Adrenal gland (tissue), 9 donors: ENCODE measurements at regions not wholly inside any gene's neighbourhood (a gene's known extent, or its start where the extent isn't known, plus 50 kb on each side); places are given as distances from the start of the nearest gene placed in this dataset.

Source experiments
- DNase-seq, 7 donors: peaks; one replicate each; pipeline ENCODE4 v3.0.0-alpha.2; 2019 to 2020
- H3K27ac ChIP-seq, 5 donors: fragments of 200-600 bp; sonication (generic) in 4 of 5; 1 replicate in 3 of 5; 2 replicates in 2 of 5; pipeline versions ENCODE4 v1.5.1 to v1.8.0; 2016 to 2020; ENCODE audit warnings: mild to moderate bottlenecking in 1 of 5
- H3K27me3 ChIP-seq: fragments of 200-600 bp; 2 replicates; pipeline ENCODE4 v1.8.0; 2021
- H3K36me3 ChIP-seq, 2 donors: fragments of 200-600 bp; replicated peaks in 1 of 2; 1 replicate in 1 of 2; 2 replicates in 1 of 2; pipeline versions ENCODE4 v1.5.1 to v1.8.0; 2018 to 2022
- H3K4me1 ChIP-seq, 2 donors: fragments of 200-600 bp; replicated peaks in 1 of 2; 1 replicate in 1 of 2; 2 replicates in 1 of 2; pipeline versions ENCODE4 v1.5.1 to v1.8.0; 2018 to 2021
- H3K4me3 ChIP-seq, 4 donors: fragments of 200-600 bp; sonication (generic) in 3 of 4; one replicate each; pipeline ENCODE4 v1.5.1; 2016 to 2018
- H3K9me3 ChIP-seq, 3 donors: fragments of 200-600 bp; sonication (generic) in 1 of 3; replicated peaks in 1 of 3; 1 replicate in 2 of 3; 2 replicates in 1 of 3; pipeline versions ENCODE4 v1.5.1 to v1.8.0; 2016 to 2021
- CTCF ChIP-seq, 6 experiments: fragments of 450-650 bp in 4 of 6; fragments of 200-600 bp in 2 of 6; sonication (generic) in 1 of 6; IDR thresholded peaks; 1 replicate in 5 of 6; 2 replicates in 1 of 6; pipeline versions ENCODE4 v1.5.1 to v1.8.0; 2016 to 2021; ENCODE audit warnings: antibody characterized with exemption in 6 of 6, mild to moderate bottlenecking in 2 of 6, moderate library complexity in 1 of 6
- POLR2A ChIP-seq, 2 donors: fragments of 450-650 bp; IDR thresholded peaks; one replicate each; pipeline ENCODE4 v1.6.1; 2017; ENCODE audit warnings: antibody characterized with exemption in 2 of 2, mild to moderate bottlenecking in 2 of 2, moderate library complexity in 1 of 2
- WGBS, 4 donors: extraction: QIAGEN DNeasy Blood & Tissue Kit in 2 of 4; methylation state at CpG; one replicate each; pipeline versions ENCODE4 v1.1.5 to v1.1.7; 2013 to 2017; 5-methylcytosine and 5-hydroxymethylcytosine counted together
- intact Hi-C, 2 donors: fragments of 100-400 bp; cut with DNase I; formaldehyde crosslinking; loops; one replicate each; pipeline versions ENCODE4 v1.14.1 to v1.15.0; 2022 to 2023
- donor health status: healthy with polysubstance abuse.
- donor health status: Bipolar disorder and iron deficiency.
- donor health status: DM: yes; HTN: yes; CAD: no.
- donor health status: DM: no; HTN: no; CAD: no.
- donor health status: DM: no; HTN: no; CAD: no.

- Histone ChIP-seq H3K36me3 (no peaks in the 10 kb centered on the region), H3K27ac (no peak overlapping the region), H3K4me1 (no peaks in the 10 kb centered on the region), H3K9me3 (no peaks in the 10 kb centered on the region), H3K4me3 (no peak overlapping the region), H3K27me3 (no peaks in the 10 kb centered on the region)
- intact Hi-C loops = no loop called here
- TF ChIP-seq POLR2A (IDR thresholded peaks at IDR 0.05) (no peak), CTCF (IDR thresholded peaks at IDR 0.05) (no peak)
- no peak for DNase-seq
- 73 to 88% (median 77%) methylated on average over 1 of the region's 1 CpG for WGBS, 4 donors
Measured at GRCh38 chr4:66193487-66193886, 523.2 kb upstream of the EPHA5 start.

DNA sequence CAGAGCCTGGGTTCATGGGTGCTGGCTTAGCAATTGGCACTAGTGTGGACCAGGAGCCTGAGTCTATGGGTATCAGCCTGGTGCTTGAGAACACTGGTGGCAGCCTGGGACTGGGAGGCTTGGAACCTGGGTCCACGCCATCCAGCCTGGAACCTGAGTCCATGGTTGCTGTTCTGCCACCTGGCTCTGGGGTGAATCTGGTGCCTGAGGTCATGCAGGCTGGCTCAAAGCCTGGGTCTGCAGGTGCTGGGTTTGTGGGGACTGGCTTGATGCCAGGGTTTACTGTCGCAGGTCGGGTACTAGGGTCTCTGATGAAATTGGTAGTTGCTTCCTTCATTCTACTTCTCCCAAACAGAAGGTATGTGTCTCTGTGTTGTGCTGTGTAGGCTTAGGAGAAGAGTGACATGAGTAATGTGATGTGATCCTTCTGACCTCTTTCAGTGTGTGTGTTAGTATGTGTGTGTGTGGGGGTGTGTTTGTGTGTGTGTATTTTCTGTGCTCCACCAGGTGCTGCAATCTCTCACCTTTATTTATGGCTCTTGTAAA lies 517.0 kb upstream of the EPHA5 start:
- H3K27me3 ChIP-seq = no peaks in the 10 kb centered on the region
- H3K36me3 ChIP-seq = no peaks in the 10 kb centered on the region
- TF ChIP-seq POLR2A (IDR thresholded peaks at IDR 0.05) (no peak), CTCF (IDR thresholded peaks at IDR 0.05) (no peak)
- H3K4me1 ChIP-seq = no peaks in the 10 kb centered on the region
- no peak overlapping the region for H3K27ac ChIP-seq
- intact Hi-C loops = no loop called here
- WGBS, 4 donors = 63 to 72% (median 67%) methylated on average over 2 to 3 of the region's 3 CpGs; no CpG with 5 or more reads in 1 of the 4 donors
- DNase-seq = no peak
- no peaks in the 10 kb centered on the region for H3K9me3 ChIP-seq
- H3K4me3 ChIP-seq = no peak overlapping the region

- H3K4me1 ChIP-seq = no peaks in the 10 kb centered on the region
- no peaks in the 10 kb centered on the region for H3K27me3 ChIP-seq
- intact Hi-C loops = no loop called here
- no peaks in the 10 kb centered on the region for H3K9me3 ChIP-seq
- no peaks in the 10 kb centered on the region for H3K36me3 ChIP-seq
- no peak overlapping the region for H3K4me3 ChIP-seq
- DNase-seq = no peak
- H3K27ac ChIP-seq = no peak overlapping the region
- TF ChIP-seq POLR2A (IDR thresholded peaks at IDR 0.05) (no peak), CTCF (IDR thresholded peaks at IDR 0.05) (no peak)
Measured at GRCh38 chr4:66186095-66186494, 515.8 kb upstream of the EPHA5 start.

DNA sequence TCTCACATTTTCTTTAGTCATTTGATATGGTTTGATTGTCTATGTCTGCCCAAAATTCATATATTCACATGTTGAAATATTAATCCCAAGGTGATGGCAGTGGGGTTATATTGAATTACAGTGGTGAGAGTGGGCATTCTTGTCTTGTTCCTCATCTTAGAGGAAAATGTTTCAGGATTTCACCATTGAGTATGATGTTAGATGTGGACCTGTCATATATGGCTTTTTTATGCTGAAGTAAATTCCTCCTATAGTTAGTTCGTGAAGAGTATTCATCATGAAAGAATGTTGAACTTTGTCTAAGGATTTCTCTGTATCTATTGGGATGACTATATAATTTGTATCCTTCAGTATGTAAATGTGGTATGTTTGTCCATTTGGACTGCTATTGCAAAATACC lies 512.3 kb upstream of the EPHA5 start:
- no peaks in the 10 kb centered on the region for H3K4me1 ChIP-seq
- no peak for DNase-seq
- intact Hi-C loops = no loop called here
- H3K27ac ChIP-seq = no peak overlapping the region
- H3K36me3 ChIP-seq = no peaks in the 10 kb centered on the region
- H3K4me3 ChIP-seq = no peak overlapping the region
- 54 to 92% (median 69%) methylated on average over 1 of the region's 1 CpG for WGBS, 4 donors
- TF ChIP-seq CTCF (IDR thresholded peaks at IDR 0.05) (no peak), POLR2A (IDR thresholded peaks at IDR 0.05) (no peak)
- no peaks in the 10 kb centered on the region for H3K27me3 ChIP-seq
- no peaks in the 10 kb centered on the region for H3K9me3 ChIP-seq
